Stimulated activated effector memory CD8-positive, alpha-beta T cell treated with anti-CD3 and anti-CD28 coated beads, Interleukin-12 subunit alpha, Interleukin-12 subunit beta, amount 100 ng/mL, for 72 hours (primary cell): ENCODE measurements at regions not wholly inside any gene's neighbourhood (a gene's known extent, or its start where the extent isn't known, plus 50 kb on each side); places are given as distances from the start of the nearest gene placed in this dataset.
A peak's percentile ranks its signal among the peaks of the same experiment; 100 is the strongest.
"Not testable (repeated sequence)": the region's sequence is repeated elsewhere in the genome, so short reads cannot be mapped to it uniquely, and the experiment has no call there.

Experiments
- ATAC-seq: fragments of 150-1000 bp; cut with Tn5 transposase; 2 replicates; pipeline ENCODE4 v1.10.0; 2021
- DNase-seq, 2 donors: peaks; one replicate each; pipeline ENCODE4 v3.0.0; 2021 to 2022; ENCODE audit warnings: low spot score in 2 of 2
- H3K27ac Mint-ChIP-seq: one replicate; pipeline ENCODE4 v1.8.0; 2022; ENCODE audit warnings: mild to moderate bottlenecking, mixed read lengths
- H3K36me3 Mint-ChIP-seq: one replicate; pipeline ENCODE4 v1.8.0; 2022; ENCODE audit warnings: mild to moderate bottlenecking, mixed read lengths
- H3K4me1 Mint-ChIP-seq: one replicate; pipeline ENCODE4 v1.8.0; 2022; ENCODE audit warnings: mixed read lengths
- H3K4me3 Mint-ChIP-seq: one replicate; pipeline ENCODE4 v1.8.0; 2022; ENCODE audit warnings: mild to moderate bottlenecking, mixed read lengths
- H3K9me3 Mint-ChIP-seq: one replicate; pipeline ENCODE4 v1.8.0; 2022; ENCODE audit warnings: mixed read lengths

- no peak for DNase-seq
- no peak for ATAC-seq
- H3K9me3 Mint-ChIP-seq = peaks cover 2% of the 10 kb centered on the region
- no peaks in the 10 kb centered on the region for H3K36me3 Mint-ChIP-seq
- no peak overlapping the region for H3K27ac Mint-ChIP-seq
- H3K4me1 Mint-ChIP-seq = peaks cover 52% of the 10 kb centered on the region
- H3K4me3 Mint-ChIP-seq = no peak overlapping the region
Observed at GRCh38 chr6:144372611-144373594, 87.8 kb downstream of the UTRN start.

- not testable (repeated sequence) for H3K9me3 Mint-ChIP-seq, DNase-seq, H3K27ac Mint-ChIP-seq, H3K36me3 Mint-ChIP-seq, ATAC-seq, H3K4me3 Mint-ChIP-seq
- H3K4me1 Mint-ChIP-seq = peaks cover 66% of the 10 kb centered on the region
Observed at GRCh38 chr6:144374525-144374924, 89.4 kb downstream of the UTRN start.

GRCh38 chr6:144377586-144378210 lies 92.6 kb downstream of the UTRN start:
- peak; percentile 60 for ATAC-seq

GRCh38 chr6:144378437-144378836 lies 93.3 kb downstream of the UTRN start:
- Mint-ChIP-seq H3K4me3 (no peak overlapping the region), H3K4me1 (peaks cover 50% of the 10 kb centered on the region), H3K27ac (peak overlapping the region; percentile 23), H3K36me3 (no peaks in the 10 kb centered on the region), H3K9me3 (peaks cover 9% of the 10 kb centered on the region)
- no peak for DNase-seq
- no peak for ATAC-seq

More at GRCh38 chr6:144377586-144378210, 92.6 kb downstream of the UTRN start:
- Mint-ChIP-seq H3K9me3 (peaks cover 9% of the 10 kb centered on the region), H3K36me3 (no peaks in the 10 kb centered on the region), H3K4me1 (peaks cover 54% of the 10 kb centered on the region), H3K27ac (no peak overlapping the region), H3K4me3 (no peak overlapping the region)
- no peak for DNase-seq

- Mint-ChIP-seq H3K9me3 (peaks cover 9% of the 10 kb centered on the region), H3K36me3 (no peaks in the 10 kb centered on the region), H3K4me1 (peaks cover 53% of the 10 kb centered on the region), H3K27ac (no peak overlapping the region), H3K4me3 (peak overlapping the region; percentile 28)
- peak; percentile 90 for ATAC-seq
- no peak for DNase-seq
Observed at GRCh38 chr6:144379356-144379755, 94.2 kb downstream of the UTRN start.

- H3K9me3 Mint-ChIP-seq, H3K27ac Mint-ChIP-seq, ATAC-seq, DNase-seq, H3K36me3 Mint-ChIP-seq, H3K4me3 Mint-ChIP-seq: not testable (repeated sequence)
- H3K4me1 Mint-ChIP-seq = peaks cover 51% of the 10 kb centered on the region
Observed at GRCh38 chr6:144381499-144381898, 96.4 kb downstream of the UTRN start.

- Mint-ChIP-seq H3K4me1 (peaks cover 43% of the 10 kb centered on the region), H3K36me3 (peaks cover 3% of the 10 kb centered on the region)
Observed at GRCh38 chr6:144383336-144383735, 98.2 kb downstream of the UTRN start.

GRCh38 chr6:144384427-144384826 lies 99.3 kb downstream of the UTRN start:
- H3K27ac Mint-ChIP-seq = no peak overlapping the region
- peaks cover 9% of the 10 kb centered on the region for H3K9me3 Mint-ChIP-seq
- H3K36me3 Mint-ChIP-seq = peaks cover 6% of the 10 kb centered on the region
- ATAC-seq = no peak
- no peak for DNase-seq
- no peak overlapping the region for H3K4me3 Mint-ChIP-seq
- H3K4me1 Mint-ChIP-seq = peaks cover 39% of the 10 kb centered on the region

More at GRCh38 chr6:144383336-144383735, 98.2 kb downstream of the UTRN start:
- no peak for DNase-seq
- Mint-ChIP-seq H3K27ac (no peak overlapping the region), H3K4me3 (no peak overlapping the region), H3K9me3 (peaks cover 9% of the 10 kb centered on the region)
- ATAC-seq = no peak

- H3K4me1 Mint-ChIP-seq = peaks cover 45% of the 10 kb centered on the region
- H3K36me3 Mint-ChIP-seq, H3K4me3 Mint-ChIP-seq, ATAC-seq, H3K9me3 Mint-ChIP-seq, DNase-seq, H3K27ac Mint-ChIP-seq: not testable (repeated sequence)
Observed at GRCh38 chr6:144389474-144389873, 104.3 kb downstream of the UTRN start.

- Mint-ChIP-seq H3K4me3 (no peak overlapping the region), H3K4me1 (peaks cover 39% of the 10 kb centered on the region)
Observed at GRCh38 chr6:144390202-144390601, 105.1 kb downstream of the UTRN start.

GRCh38 chr6:144390886-144391285 lies 105.8 kb downstream of the UTRN start:
- peaks cover 38% of the 10 kb centered on the region for H3K4me1 Mint-ChIP-seq
- H3K36me3 Mint-ChIP-seq = peaks cover 6% of the 10 kb centered on the region
- H3K9me3 Mint-ChIP-seq = peaks cover 6% of the 10 kb centered on the region
- ATAC-seq = no peak
- no peak overlapping the region for H3K4me3 Mint-ChIP-seq
- no peak for DNase-seq
- no peak overlapping the region for H3K27ac Mint-ChIP-seq

More at GRCh38 chr6:144390202-144390601, 105.1 kb downstream of the UTRN start:
- Mint-ChIP-seq H3K36me3 (peaks cover 6% of the 10 kb centered on the region), H3K27ac (no peak overlapping the region), H3K9me3 (peaks cover 6% of the 10 kb centered on the region)
- ATAC-seq = no peak
- DNase-seq = no peak

- H3K9me3 Mint-ChIP-seq = peaks cover 9% of the 10 kb centered on the region
- peaks cover 46% of the 10 kb centered on the region for H3K4me1 Mint-ChIP-seq
- H3K36me3 Mint-ChIP-seq = peaks cover 6% of the 10 kb centered on the region
- no peak for ATAC-seq
- DNase-seq = no peak
- H3K27ac Mint-ChIP-seq = no peak overlapping the region
- H3K4me3 Mint-ChIP-seq = no peak overlapping the region
Observed at GRCh38 chr6:144392536-144392935, 107.4 kb downstream of the UTRN start.

- no peaks in the 10 kb centered on the region for H3K36me3 Mint-ChIP-seq
- DNase-seq = no peak
- H3K4me1 Mint-ChIP-seq = peaks cover 35% of the 10 kb centered on the region
- no peak overlapping the region for H3K27ac Mint-ChIP-seq
- no peak overlapping the region for H3K4me3 Mint-ChIP-seq
- H3K9me3 Mint-ChIP-seq = peaks cover 12% of the 10 kb centered on the region
- peak; percentile 66 for ATAC-seq
Observed at GRCh38 chr6:144394210-144394609, 109.1 kb downstream of the UTRN start.

- no peak for DNase-seq
- H3K27ac Mint-ChIP-seq = no peak overlapping the region
- H3K9me3 Mint-ChIP-seq = peaks cover 12% of the 10 kb centered on the region
- no peak for ATAC-seq
- peaks cover 41% of the 10 kb centered on the region for H3K4me1 Mint-ChIP-seq
- H3K36me3 Mint-ChIP-seq = no peaks in the 10 kb centered on the region
- H3K4me3 Mint-ChIP-seq = no peak overlapping the region
Observed at GRCh38 chr6:144395014-144395413, 109.9 kb downstream of the UTRN start.

GRCh38 chr6:144395826-144396225 lies 110.7 kb downstream of the UTRN start:
- Mint-ChIP-seq H3K36me3 (no peaks in the 10 kb centered on the region), H3K4me3 (no peak overlapping the region), H3K4me1 (peaks cover 39% of the 10 kb centered on the region), H3K27ac (no peak overlapping the region), H3K9me3 (peaks cover 12% of the 10 kb centered on the region)
- DNase-seq (no peak), ATAC-seq (no peak)
